Natural killer cell (primary cell): ENCODE measurements at regions not wholly inside any gene's neighbourhood (a gene's known extent, or its start where the extent isn't known, plus 50 kb on each side); places are given as distances from the start of the nearest gene placed in this dataset.

ENCODE experiments used
- ATAC-seq, 3 donors: fragments of 150-1000 bp in 2 of 3; fragments of 200-7000 bp in 1 of 3; cut with Tn5 transposase; 1 replicate in 1 of 3; 2 replicates in 2 of 3; pipeline ENCODE4 v1.10.0; 2021; ENCODE audit warnings: mild to moderate bottlenecking in 2 of 3, moderate library complexity in 2 of 3
- DNase-seq, 2 donors: peaks; one replicate each; pipeline versions ENCODE4 v3.0.0 to v3.0.0-alpha.2; 2013 to 2021; ENCODE audit warnings: mixed read lengths in 1 of 2
- H3K27ac ChIP-seq: one replicate; pipeline ENCODE4 v1.5.1; 2013; ENCODE audit warnings: mild to moderate bottlenecking, low read length
- H3K27me3 ChIP-seq: one replicate; pipeline ENCODE4 v1.6.1; 2013; ENCODE audit warnings: low read length; ENCODE audit not compliant: control insufficient read depth, insufficient read depth
- H3K36me3 ChIP-seq: one replicate; pipeline ENCODE4 v1.6.1; 2013; ENCODE audit warnings: low read length; ENCODE audit not compliant: control insufficient read depth, insufficient read depth
- H3K4me1 ChIP-seq: one replicate; pipeline ENCODE4 v1.6.1; 2013; ENCODE audit warnings: low read length; ENCODE audit not compliant: control insufficient read depth, insufficient read depth
- H3K4me3 ChIP-seq: one replicate; pipeline ENCODE4 v1.5.1; 2013; ENCODE audit warnings: low read length
- H3K9me3 ChIP-seq: one replicate; pipeline ENCODE4 v1.6.1; 2013; ENCODE audit warnings: low read length; ENCODE audit not compliant: control insufficient read depth, insufficient read depth
- H3K27ac Mint-ChIP-seq, 2 donors: one replicate each; pipeline ENCODE4 v1.8.0; 2022; ENCODE audit warnings: mild to moderate bottlenecking in 2 of 2, mixed read lengths in 2 of 2, moderate library complexity in 1 of 2
- H3K27me3 Mint-ChIP-seq, 2 donors: one replicate each; pipeline ENCODE4 v1.8.0; 2022; ENCODE audit warnings: low read depth in 2 of 2, mixed read lengths in 2 of 2
- H3K36me3 Mint-ChIP-seq: one replicate; pipeline ENCODE4 v1.8.0; 2022; ENCODE audit warnings: mixed read lengths
- H3K4me1 Mint-ChIP-seq, 2 donors: one replicate each; pipeline ENCODE4 v1.8.0; 2022; ENCODE audit warnings: mixed read lengths in 2 of 2
- H3K4me3 Mint-ChIP-seq: one replicate; pipeline ENCODE4 v1.8.0; 2022; ENCODE audit warnings: mild to moderate bottlenecking, moderate library complexity, mixed read lengths
- H3K9me3 Mint-ChIP-seq, 2 donors: one replicate each; pipeline ENCODE4 v1.8.0; 2022; ENCODE audit warnings: mixed read lengths in 2 of 2
- WGBS: methylation state at CpG from one replicate; pipeline ENCODE4 v1.1.7; 2013; ENCODE audit warnings: missing lambda C conversion rate; ENCODE audit not compliant: insufficient coverage; 5-methylcytosine and 5-hydroxymethylcytosine counted together
- intact Hi-C: fragments of 100-400 bp; cut with micrococcal nuclease; formaldehyde crosslinking; loops from one replicate; pipeline ENCODE4 v1.14.2; 2022
- TF ChIP-seq, protein P1 (sequence below): fragments of 200-600 bp; IDR thresholded peaks from one replicate; pipeline ENCODE4 v1.8.0; 2022; ENCODE audit warnings: antibody characterized with exemption

DNA sequence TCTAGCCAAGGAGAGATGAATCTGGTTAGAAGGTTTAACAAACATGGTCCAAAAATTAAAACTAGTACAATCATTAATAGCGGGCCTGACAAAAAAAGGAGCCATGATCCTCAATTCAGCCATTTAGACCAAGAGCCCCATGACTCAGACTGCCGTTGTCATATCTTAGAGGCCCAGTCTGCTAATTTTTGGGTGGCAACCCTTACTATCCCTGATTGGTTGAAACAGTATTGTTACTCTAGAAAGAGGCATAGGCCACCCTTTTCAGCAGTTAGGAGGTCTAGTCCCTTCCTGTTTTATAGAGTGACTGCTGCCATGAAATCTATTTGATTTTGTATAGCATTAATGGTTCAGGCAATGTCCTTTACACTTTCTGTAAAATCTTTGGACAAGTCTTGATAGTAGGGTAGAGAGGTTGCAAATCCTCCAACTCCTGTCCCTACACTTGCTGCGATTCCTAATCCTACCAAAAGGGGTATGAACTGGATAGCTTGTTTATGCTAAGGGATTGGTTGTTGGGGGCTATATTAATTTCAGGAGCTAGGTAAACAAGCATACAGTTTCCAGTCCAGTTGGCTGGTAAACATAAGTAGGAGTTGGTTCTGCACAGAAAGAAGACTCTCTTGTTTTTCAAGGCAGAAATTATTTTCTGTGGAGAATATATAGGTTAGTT is 1056.3 kb upstream of the CNTN5 start:
- no peaks in the 10 kb centered on the region for H3K4me1 Mint-ChIP-seq
- Histone ChIP-seq H3K36me3 (no peaks in the 10 kb centered on the region), H3K9me3 (peaks cover 13% of the 10 kb centered on the region), H3K4me3 (no peak overlapping the region), H3K27me3 (no peaks in the 10 kb centered on the region), H3K27ac (no peak overlapping the region), H3K4me1 (no peaks in the 10 kb centered on the region)
- H3K4me3 Mint-ChIP-seq, result no peak overlapping the region
- H3K27me3 Mint-ChIP-seq, result no peaks in the 10 kb centered on the region
- intact Hi-C loops, result no loop called here
- DNase-seq (no peak), ATAC-seq (no peak)
- peaks cover 16 to 18% of the 10 kb centered on the region in 2 donors for H3K9me3 Mint-ChIP-seq
- no peaks in the 10 kb centered on the region for H3K36me3 Mint-ChIP-seq
- WGBS, result 86% methylated on average over 2 of the region's 3 CpGs
- TF ChIP-seq, protein P1, sequence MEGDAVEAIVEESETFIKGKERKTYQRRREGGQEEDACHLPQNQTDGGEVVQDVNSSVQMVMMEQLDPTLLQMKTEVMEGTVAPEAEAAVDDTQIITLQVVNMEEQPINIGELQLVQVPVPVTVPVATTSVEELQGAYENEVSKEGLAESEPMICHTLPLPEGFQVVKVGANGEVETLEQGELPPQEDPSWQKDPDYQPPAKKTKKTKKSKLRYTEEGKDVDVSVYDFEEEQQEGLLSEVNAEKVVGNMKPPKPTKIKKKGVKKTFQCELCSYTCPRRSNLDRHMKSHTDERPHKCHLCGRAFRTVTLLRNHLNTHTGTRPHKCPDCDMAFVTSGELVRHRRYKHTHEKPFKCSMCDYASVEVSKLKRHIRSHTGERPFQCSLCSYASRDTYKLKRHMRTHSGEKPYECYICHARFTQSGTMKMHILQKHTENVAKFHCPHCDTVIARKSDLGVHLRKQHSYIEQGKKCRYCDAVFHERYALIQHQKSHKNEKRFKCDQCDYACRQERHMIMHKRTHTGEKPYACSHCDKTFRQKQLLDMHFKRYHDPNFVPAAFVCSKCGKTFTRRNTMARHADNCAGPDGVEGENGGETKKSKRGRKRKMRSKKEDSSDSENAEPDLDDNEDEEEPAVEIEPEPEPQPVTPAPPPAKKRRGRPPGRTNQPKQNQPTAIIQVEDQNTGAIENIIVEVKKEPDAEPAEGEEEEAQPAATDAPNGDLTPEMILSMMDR, result no peak
- H3K27ac Mint-ChIP-seq, result no peak overlapping the region

- ATAC-seq, result no peak
- H3K9me3 Mint-ChIP-seq, result peaks cover 14 to 23% of the 10 kb centered on the region in 2 donors
- no peak overlapping the region for H3K27ac ChIP-seq
- TF ChIP-seq, protein P1, result no peak
- H3K4me3 ChIP-seq, result no peak overlapping the region
- no peaks in the 10 kb centered on the region for H3K36me3 ChIP-seq
- H3K4me1 Mint-ChIP-seq, result no peaks in the 10 kb centered on the region
- H3K4me3 Mint-ChIP-seq, result no peak overlapping the region
- no peaks in the 10 kb centered on the region for H3K4me1 ChIP-seq
- no peak overlapping the region for H3K27ac Mint-ChIP-seq
- H3K9me3 ChIP-seq, result peaks cover 18% of the 10 kb centered on the region
- no peaks in the 10 kb centered on the region for H3K36me3 Mint-ChIP-seq
- no CpG with 5 or more reads among the region's 1 CpG for WGBS
- intact Hi-C loops, result no loop called here
- no peaks in the 10 kb centered on the region for H3K27me3 Mint-ChIP-seq
- DNase-seq, result no peak
- H3K27me3 ChIP-seq, result no peaks in the 10 kb centered on the region
These were observed 1054.7 kb upstream of the CNTN5 start for GRCh38 chr11:97965849-97966646.

DNA sequence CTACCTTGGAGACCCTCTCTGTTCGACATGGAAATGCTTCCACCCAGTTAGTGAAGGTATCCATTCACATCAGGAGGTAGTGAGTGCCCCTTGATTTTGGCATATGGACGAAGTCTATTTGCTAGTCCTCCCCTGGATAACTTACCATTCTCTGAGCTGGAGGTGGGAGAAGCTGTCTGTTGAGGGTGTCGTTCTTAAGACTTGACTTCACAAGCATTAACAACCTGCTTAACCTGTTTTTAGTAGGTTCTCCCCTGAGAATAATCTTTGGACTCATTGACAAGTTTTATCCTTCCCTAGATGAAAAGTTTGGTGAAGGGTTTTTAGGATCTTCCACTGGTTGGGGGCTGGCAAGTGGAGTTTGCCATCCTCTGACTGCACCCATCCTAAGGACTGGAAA is 1053.8 kb upstream of the CNTN5 start:
- TF ChIP-seq, protein P1, result no peak
- Mint-ChIP-seq H3K27me3 (no peaks in the 10 kb centered on the region), H3K27ac (no peak overlapping the region), H3K4me3 (no peak overlapping the region), H3K9me3 (peaks cover 11 to 21% of the 10 kb centered on the region in 2 donors), H3K36me3 (no peaks in the 10 kb centered on the region), H3K4me1 (no peaks in the 10 kb centered on the region)
- Histone ChIP-seq H3K36me3 (no peaks in the 10 kb centered on the region), H3K4me1 (no peaks in the 10 kb centered on the region), H3K27ac (no peak overlapping the region), H3K27me3 (no peaks in the 10 kb centered on the region), H3K4me3 (no peak overlapping the region), H3K9me3 (peaks cover 25% of the 10 kb centered on the region)
- ATAC-seq (no peak), DNase-seq (no peak)
- 46% methylated on average over 2 of the region's 3 CpGs for WGBS
- intact Hi-C loops, result no loop called here
